Kasumi-1 (cell line): ENCODE measurements at regions not wholly inside any gene's neighbourhood (a gene's known extent, or its start where the extent isn't known, plus 50 kb on each side); places are given as distances from the start of the nearest gene placed in this dataset.
"Not testable (repeated sequence)": the region's sequence is repeated elsewhere in the genome, so short reads cannot be mapped to it uniquely, and the experiment has no call there.

Experiments used
- DNase-seq, 2 experiments: peaks; one replicate each; lab custom pipeline; 2025; lab: John Stamatoyannopoulos, UW

DNA sequence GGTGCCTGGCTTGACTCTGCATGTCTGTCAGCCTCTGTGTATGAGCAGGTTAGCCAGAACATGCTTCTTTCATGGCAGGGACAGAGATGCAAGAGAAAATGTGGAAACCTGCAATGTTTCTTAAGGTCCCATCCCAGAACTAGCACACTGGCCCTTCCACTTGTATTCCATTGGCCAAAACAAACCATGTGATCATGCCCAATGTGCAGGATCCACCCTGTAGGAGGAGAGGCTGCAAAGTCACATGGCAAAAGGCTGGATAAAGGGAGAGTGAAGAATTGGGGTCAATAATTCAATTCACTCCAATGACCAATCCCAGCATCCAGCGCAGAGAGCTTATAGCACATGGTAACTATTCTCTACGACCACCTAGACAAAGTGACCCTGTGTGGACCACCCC is 405.5 kb downstream of the MIAT start:
- no peak for DNase-seq

DNA sequence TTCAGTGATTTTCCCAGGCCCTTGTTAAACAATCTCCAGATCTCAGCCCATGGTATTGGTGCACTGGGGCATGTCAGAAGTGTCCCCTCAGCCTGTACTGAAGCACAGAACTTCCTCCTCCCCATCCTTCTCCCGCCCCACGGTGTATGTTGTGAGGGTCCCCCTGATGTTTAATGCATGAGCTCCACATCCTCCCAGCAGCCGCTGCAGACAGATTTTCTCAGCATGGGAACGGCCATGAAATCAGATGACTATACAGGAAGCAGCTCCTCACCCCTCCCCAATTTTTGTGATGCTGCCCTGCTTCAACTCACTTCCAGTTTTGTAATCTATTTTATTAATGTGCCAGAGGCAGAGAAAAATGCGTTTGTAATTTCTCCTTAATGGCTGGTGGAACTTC is 406.0 kb downstream of the MIAT start:
- no peak for DNase-seq

DNA sequence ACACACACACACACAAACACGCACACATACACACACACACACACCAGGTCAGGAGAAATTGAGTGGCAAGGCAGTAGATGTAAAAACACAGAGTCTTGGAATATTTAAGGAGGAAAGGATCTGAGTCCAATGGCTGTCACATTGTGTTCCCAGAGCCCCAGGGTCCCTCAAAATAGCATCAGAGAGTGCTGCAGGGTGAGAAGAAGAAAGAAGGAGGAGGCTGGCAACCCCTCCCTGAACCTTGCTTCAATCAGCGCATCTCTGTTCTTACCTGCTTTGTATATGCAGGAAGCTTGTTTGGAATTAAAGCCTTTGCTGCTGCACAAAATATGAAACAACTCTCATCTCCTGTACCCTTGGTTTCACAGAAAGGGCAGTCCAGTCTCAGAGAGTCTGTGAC is 406.5 kb downstream of the MIAT start:
- no peak for DNase-seq

DNA sequence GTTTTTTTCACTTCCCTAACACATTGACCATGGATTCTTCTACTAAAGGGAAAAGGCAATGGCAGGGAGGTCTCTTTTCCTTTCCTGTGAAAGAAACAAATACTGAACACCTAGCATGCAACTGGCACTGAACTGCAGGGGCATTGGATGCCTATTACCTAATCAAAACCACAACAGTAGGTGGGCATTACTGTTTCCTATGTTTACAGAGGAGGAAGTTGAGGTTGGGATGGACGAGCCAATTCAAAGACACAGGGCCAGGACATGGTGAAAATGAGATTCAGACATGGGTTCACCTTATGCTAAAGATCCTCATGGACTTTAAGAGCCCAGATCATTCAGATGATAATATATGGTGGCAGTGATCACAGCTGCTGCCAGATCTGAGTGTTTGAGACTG is 407.0 kb downstream of the MIAT start:
- DNase-seq: no peak

DNA sequence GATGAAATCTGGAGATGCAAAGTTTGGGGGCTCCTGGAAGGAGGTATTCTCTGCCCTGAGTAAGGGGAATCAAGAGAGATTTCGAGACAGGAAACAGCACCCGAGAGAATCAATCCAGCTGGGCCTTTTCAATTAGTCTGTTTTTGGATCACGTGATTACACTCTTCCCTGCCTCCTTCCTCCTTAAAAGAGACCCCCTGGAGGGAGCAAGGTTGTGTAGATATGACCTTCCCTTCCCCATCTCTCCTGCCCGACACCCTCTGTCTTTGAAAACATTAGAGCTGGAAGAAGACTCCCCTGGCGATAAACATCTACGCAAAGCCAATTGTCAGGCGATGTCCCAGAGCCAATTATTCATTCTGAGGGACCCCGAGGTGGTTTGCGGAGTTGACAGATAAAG is 407.9 kb downstream of the MIAT start:
- no peak for DNase-seq

GRCh38 chr22:27066856-27067255 is 409.5 kb downstream of the MIAT start:
- no peak for DNase-seq

DNA sequence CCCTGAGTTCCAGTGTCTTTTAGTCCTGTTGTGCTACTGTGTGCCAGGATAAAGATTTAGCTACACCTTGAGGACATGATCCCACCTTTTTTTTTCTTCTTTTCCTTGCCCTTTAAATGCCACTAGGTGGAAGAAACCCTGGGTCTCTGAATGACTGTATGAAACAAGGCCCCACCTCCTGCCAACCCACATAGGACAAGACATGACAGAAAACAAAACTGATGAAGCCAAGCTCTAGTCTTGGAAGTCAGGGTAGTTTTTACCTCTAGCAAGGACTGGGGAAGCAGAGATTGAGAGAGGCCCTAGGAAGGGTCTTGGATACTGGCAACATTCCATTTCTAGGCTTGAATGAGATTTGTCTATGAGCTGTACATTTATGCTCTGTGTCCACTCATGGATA is 410.7 kb downstream of the MIAT start:
- no peak for DNase-seq

DNA sequence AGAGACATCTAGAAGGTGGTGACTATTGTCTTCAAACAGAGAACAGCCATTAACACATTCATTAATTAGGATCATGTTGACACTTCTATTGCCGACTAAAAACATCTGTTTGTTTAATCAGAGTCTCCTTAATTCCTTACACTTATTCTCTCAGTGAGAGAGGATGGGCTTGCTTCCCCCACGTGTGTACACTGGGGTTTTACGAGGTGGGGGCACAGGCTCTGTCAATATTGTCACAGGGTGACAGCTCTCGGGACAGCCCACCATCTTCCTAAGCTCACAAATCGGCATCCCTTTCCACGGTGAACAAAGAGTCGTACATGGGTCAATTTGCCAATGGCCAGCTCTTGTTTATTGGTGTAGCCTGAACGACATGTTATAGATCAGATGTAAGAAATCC is 413.2 kb downstream of the MIAT start:
- DNase-seq: no peak

GRCh38 chr22:27073601-27074425 is 416.4 kb downstream of the MIAT start:
- DNase-seq: no peak

GRCh38 chr22:27075028-27075678 is 417.8 kb downstream of the MIAT start:
- DNase-seq: no peak

GRCh38 chr22:27075891-27076290 is 418.5 kb downstream of the MIAT start:
- DNase-seq: no peak

DNA sequence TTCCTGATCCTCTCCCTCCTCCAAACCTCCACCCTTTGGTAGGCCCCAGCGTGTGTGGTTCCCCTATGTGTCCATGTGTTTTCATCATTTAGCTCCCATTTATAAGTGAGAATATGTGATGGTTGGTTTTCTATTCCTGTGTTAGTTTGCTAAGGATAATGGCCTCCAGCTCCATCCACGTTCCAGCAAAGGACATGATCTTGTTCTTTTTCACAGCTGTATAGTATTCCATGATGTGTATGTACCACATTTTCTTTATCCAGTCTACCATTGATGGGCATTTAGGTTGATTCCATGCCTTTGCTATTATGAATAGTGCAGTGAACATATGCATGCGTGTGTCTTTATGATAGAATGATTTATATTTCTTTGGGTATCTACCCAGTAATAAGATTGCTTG is 420.7 kb downstream of the MIAT start:
- not testable (repeated sequence) for DNase-seq

GRCh38 chr22:27080036-27080578 is 422.7 kb downstream of the MIAT start:
- DNase-seq: no peak

- no peak for DNase-seq
Measured at GRCh38 chr22:27080863-27081262, 423.5 kb downstream of the MIAT start.

DNA sequence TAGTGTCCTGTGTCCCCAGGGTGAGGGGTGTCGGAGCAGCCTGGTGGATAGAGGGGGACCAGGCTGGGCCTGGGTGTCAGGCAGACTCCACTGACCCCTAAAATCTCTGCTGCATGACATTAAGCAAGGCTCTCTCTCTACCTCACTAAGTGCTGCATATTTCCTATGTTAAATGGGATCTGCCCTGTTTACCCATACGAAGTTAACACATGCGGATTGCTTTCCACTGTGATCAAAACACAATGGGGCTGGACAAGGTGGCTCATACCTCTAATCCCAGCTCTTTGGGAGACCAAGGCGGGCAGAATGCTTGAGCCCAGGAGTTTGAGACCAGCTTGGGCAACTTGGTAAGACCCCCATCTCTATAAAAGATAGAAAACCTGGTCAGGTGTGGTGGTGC is 426.2 kb downstream of the MIAT start:
- no peak for DNase-seq

- DNase-seq: no peak
Measured at GRCh38 chr22:27084130-27084529, 426.7 kb downstream of the MIAT start.

GRCh38 chr22:27086080-27087044 is 429.0 kb downstream of the MIAT start:
- no peak for DNase-seq

DNA sequence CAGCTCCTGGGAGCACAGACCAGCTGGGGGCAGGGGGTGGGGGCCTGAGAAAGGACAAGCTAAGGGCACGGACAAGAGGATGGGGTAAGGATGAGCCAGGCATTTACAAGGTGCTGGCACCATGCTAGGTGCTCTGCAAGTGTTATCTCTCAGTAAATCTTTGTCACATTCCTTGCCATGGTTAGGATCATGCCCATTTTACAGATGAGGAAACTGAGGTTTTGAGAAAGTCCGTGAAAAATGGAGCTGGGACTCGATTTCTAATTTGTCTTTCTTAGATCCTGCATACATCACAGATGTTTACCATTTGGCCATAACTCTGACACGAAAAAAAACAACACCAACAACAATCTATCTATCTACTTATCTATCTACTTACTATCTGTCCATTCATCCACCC is 429.7 kb downstream of the MIAT start:
- no peak for DNase-seq

GRCh38 chr22:27088026-27088425 is 430.6 kb downstream of the MIAT start:
- no peak for DNase-seq

GRCh38 chr22:27089264-27089663 is 431.9 kb downstream of the MIAT start:
- DNase-seq: no peak

DNA sequence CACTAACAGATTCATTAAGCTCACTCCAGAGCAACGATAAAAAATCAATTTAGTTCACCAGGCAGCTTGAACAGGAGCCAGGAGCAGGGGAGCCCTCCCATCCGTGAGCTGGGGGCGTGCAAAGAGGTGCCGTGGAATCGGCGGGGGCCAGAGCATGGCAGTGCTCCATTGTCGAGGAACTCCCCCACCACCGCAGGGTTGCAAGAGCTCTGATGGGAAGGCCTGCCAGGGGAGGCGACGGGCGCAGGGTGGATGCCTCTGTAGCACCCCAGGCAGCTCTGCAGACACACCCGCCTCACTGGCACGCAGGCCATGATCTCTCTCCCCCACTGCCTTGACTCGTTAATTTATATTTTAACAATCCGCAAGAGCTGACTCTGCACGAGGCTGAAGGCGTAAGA is 433.2 kb downstream of the MIAT start:
- DNase-seq: no peak

GRCh38 chr22:27093422-27093821 is 436.0 kb downstream of the MIAT start:
- DNase-seq: no peak
